NCI-H345 treated with DMSO at 0.1 percent for 48 hours (cell line): ENCODE measurements at regions not wholly inside any gene's neighbourhood (a gene's known extent, or its start where the extent isn't known, plus 50 kb on each side); places are given as distances from the start of the nearest gene placed in this dataset.

ENCODE experiments used
- DNase-seq: peaks from one replicate; lab custom pipeline; 2025; ENCODE audit not compliant: unreplicated experiment; lab: John Stamatoyannopoulos, UW

- DNase-seq, result no peak
Observed at GRCh38 chr5:168184103-168184502, 107.3 kb upstream of the WWC1 start.

GRCh38 chr5:168186289-168187074, 105.0 kb upstream of the WWC1 start:
- no peak for DNase-seq

- no peak for DNase-seq
Observed at GRCh38 chr5:168187614-168188013, 103.8 kb upstream of the WWC1 start.

GRCh38 chr5:168188182-168188581, 103.3 kb upstream of the WWC1 start:
- DNase-seq, result no peak

- DNase-seq, result no peak
Observed at GRCh38 chr5:168192120-168192519, 99.3 kb upstream of the WWC1 start.

GRCh38 chr5:168193493-168194250, 97.8 kb upstream of the WWC1 start:
- no peak for DNase-seq

- DNase-seq, result no peak
Observed at GRCh38 chr5:168195110-168195509, 96.3 kb upstream of the WWC1 start.

GRCh38 chr5:168198359-168198758, 93.1 kb upstream of the WWC1 start:
- no peak for DNase-seq

GRCh38 chr5:168202996-168203395, 88.4 kb upstream of the WWC1 start:
- no peak for DNase-seq

GRCh38 chr5:168204165-168204564, 87.3 kb upstream of the WWC1 start:
- DNase-seq, result no peak

- no peak for DNase-seq
Observed at GRCh38 chr5:168207450-168208029, 83.9 kb upstream of the WWC1 start.

- DNase-seq, result no peak
Observed at GRCh38 chr5:168209244-168209995, 82.0 kb upstream of the WWC1 start.

GRCh38 chr5:168209997-168210396, 81.4 kb upstream of the WWC1 start:
- no peak for DNase-seq

GRCh38 chr5:168211245-168211644, 80.2 kb upstream of the WWC1 start:
- DNase-seq, result no peak

- DNase-seq, result no peak
Observed at GRCh38 chr5:168211936-168212335, 79.5 kb upstream of the WWC1 start.

- DNase-seq, result no peak
Observed at GRCh38 chr5:168214071-168214470, 77.4 kb upstream of the WWC1 start.

- no peak for DNase-seq
Observed at GRCh38 chr5:168214886-168215285, 76.6 kb upstream of the WWC1 start.

GRCh38 chr5:168215646-168216045, 75.8 kb upstream of the WWC1 start:
- DNase-seq, result no peak

GRCh38 chr5:168216989-168217388, 74.5 kb upstream of the WWC1 start:
- no peak for DNase-seq

GRCh38 chr5:168217497-168217896, 73.9 kb upstream of the WWC1 start:
- no peak for DNase-seq

GRCh38 chr5:168218746-168219145, 72.7 kb upstream of the WWC1 start:
- no peak for DNase-seq
